ENCODE measurements at regions not wholly inside any gene's neighbourhood (a gene's known extent, or its start where the extent isn't known, plus 50 kb on each side); places are given as distances from the start of the nearest gene placed in this dataset.

DNA sequence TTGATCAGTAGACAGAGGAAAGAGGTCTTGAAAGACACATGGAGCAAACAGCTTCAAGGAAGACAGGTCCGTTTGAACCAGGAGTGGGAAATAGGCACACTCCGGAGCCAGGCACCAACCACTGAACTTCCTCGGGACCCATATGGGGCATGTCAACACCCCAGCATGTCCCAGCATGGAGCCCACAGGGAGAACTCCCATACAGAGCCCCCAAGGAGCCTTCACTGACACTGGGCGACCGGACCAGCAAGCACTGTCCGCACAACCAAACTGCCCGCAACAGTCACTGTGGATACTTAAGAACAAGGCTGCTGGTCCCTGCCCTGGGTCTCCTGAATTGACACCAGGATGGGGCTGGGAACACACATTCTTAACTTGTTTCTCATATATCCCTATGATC lies 286.2 kb upstream of the SALL3 start:
- Histone ChIP-seq H3K27me3 (no peaks in the 10 kb centered on the region), H3K27ac (no peak overlapping the region), H3K4me3 (no peak overlapping the region), H3K4me1 (no peaks in the 10 kb centered on the region), H3K36me3 (ENCODE audit: low read depth, missing control alignments) (no peaks in the 10 kb centered on the region), H3K9me3 (no peaks in the 10 kb centered on the region)
- TF ChIP-seq CTCF (IDR thresholded peaks at IDR 0.05) (no peak), POLR2A (IDR thresholded peaks at IDR 0.05) (no peak)
- 87 to 94% methylated on average over 5 to 7 of the region's 7 CpGs for WGBS, 2 donors
- intact Hi-C loops (cut with DNase I; ENCODE audit: low total_unique reads), result no loop called here
- no peak for DNase-seq

DNA sequence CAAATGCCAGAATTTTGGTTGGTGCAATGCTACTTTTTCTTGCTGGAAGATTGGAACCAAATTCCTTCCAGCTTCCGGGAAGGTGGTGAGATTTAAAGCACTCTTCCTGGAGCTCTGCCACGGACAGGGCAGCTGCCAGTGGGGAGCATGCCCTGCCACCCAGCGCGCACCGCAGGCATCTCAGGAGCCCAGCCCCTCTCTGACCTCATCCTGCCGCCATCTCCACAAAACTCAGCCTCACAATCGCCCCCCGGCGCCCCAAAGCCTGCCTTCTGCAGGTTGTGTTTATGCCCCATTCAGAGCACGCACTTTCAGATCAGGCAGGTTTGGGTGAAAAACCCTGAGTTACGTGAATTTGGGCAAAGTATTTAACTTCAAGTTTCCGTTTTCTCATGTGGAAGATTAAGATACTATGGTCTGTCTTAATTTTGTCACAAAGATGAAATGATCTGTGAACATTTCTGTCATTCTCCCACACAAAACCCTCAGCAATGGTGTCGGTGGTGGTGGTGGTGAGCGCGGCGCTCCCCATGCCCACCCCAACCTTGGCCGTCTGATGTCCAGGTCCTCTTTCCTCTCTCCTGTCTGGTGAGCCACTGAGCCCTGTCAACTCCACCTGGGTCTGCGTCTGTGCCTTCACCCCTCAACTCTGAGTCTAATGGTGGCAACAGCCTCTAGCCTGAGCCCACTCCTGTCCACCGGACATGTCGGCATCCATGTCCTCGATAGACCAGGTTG lies 282.8 kb upstream of the SALL3 start:
- TF ChIP-seq POLR2A (IDR thresholded peaks at IDR 0.05) (no peak), CTCF (IDR thresholded peaks at IDR 0.05) (no peak)
- no peaks in the 10 kb centered on the region for H3K4me1 ChIP-seq
- DNase-seq, result no peak
- intact Hi-C loops (cut with DNase I; ENCODE audit: low total_unique reads), result no loop called here
- H3K9me3 ChIP-seq, result no peaks in the 10 kb centered on the region
- H3K36me3 ChIP-seq (ENCODE audit: low read depth, missing control alignments), result no peaks in the 10 kb centered on the region
- H3K4me3 ChIP-seq, result no peak overlapping the region
- H3K27me3 ChIP-seq, result no peaks in the 10 kb centered on the region
- 86 to 91% methylated on average over 17 to 21 of the region's 21 CpGs for WGBS, 2 donors
- H3K27ac ChIP-seq, result no peak overlapping the region

- no peaks in the 10 kb centered on the region for H3K9me3 ChIP-seq
- H3K27me3 ChIP-seq, result no peaks in the 10 kb centered on the region
- H3K27ac ChIP-seq, result no peak overlapping the region
- no peaks in the 10 kb centered on the region for H3K36me3 ChIP-seq (ENCODE audit: low read depth, missing control alignments)
- TF ChIP-seq CTCF (IDR thresholded peaks at IDR 0.05), result no peak
- TF ChIP-seq POLR2A (IDR thresholded peaks at IDR 0.05), result no peak
- H3K4me1 ChIP-seq, result no peaks in the 10 kb centered on the region
- intact Hi-C loops (cut with DNase I; ENCODE audit: low total_unique reads), result no loop called here
- no peak for DNase-seq
- WGBS, 2 donors, result 92 to 94% methylated on average over 10 of the region's 10 CpGs
- H3K4me3 ChIP-seq, result no peak overlapping the region
Measured at GRCh38 chr18:78697446-78697845, 282.2 kb upstream of the SALL3 start.

GRCh38 chr18:78698914-78699313 lies 280.7 kb upstream of the SALL3 start:
- no peaks in the 10 kb centered on the region for H3K27me3 ChIP-seq
- no peak overlapping the region for H3K27ac ChIP-seq
- 80 to 85% methylated on average over 5 of the region's 5 CpGs for WGBS, 2 donors

More at GRCh38 chr18:78698914-78699313, 280.7 kb upstream of the SALL3 start:
- no peak for DNase-seq
- Histone ChIP-seq H3K4me1 (no peaks in the 10 kb centered on the region), H3K4me3 (no peak overlapping the region), H3K9me3 (no peaks in the 10 kb centered on the region), H3K36me3 (ENCODE audit: low read depth, missing control alignments) (no peaks in the 10 kb centered on the region)
- TF ChIP-seq POLR2A (IDR thresholded peaks at IDR 0.05) (no peak), CTCF (IDR thresholded peaks at IDR 0.05) (no peak)
- intact Hi-C loops (cut with DNase I; ENCODE audit: low total_unique reads), result no loop called here
